SK-N-SH treated with all-trans-retinoic acid at 6 μM for 48 hours (cell line): ENCODE measurements at regions not wholly inside any gene's neighbourhood (a gene's known extent, or its start where the extent isn't known, plus 50 kb on each side); places are given as distances from the start of the nearest gene placed in this dataset.

ENCODE experiments used
- OSR1 ChIP-seq: fragments of 250-450 bp; sonication (Bioruptor Pico); IDR thresholded peaks from 2 replicates; pipeline ENCODE4 v1.8.0; 2022; ENCODE audit warnings: moderate library complexity, mild to moderate bottlenecking, inconsistent platforms
- POU6F1 ChIP-seq: fragments of 250-450 bp; sonication (Bioruptor Pico); IDR thresholded peaks from 2 replicates; pipeline ENCODE4 v1.8.0; 2021; ENCODE audit warnings: low read depth, mild to moderate bottlenecking, moderate library complexity, borderline replicate concordance

GRCh38 chr18:71221405-71221804 is 932.6 kb downstream of the SOCS6 start:
- no peak for TF ChIP-seq OSR1 (CRISPR knock-in tag)
- TF ChIP-seq POU6F1 (CRISPR knock-in tag): no peak
